ENCODE measurements at regions not wholly inside any gene's neighbourhood (a gene's known extent, or its start where the extent isn't known, plus 50 kb on each side); places are given as distances from the start of the nearest gene placed in this dataset.
"Not testable (repeated sequence)": the region's sequence is repeated elsewhere in the genome, so short reads cannot be mapped to it uniquely, and the experiment has no call there.

DNA sequence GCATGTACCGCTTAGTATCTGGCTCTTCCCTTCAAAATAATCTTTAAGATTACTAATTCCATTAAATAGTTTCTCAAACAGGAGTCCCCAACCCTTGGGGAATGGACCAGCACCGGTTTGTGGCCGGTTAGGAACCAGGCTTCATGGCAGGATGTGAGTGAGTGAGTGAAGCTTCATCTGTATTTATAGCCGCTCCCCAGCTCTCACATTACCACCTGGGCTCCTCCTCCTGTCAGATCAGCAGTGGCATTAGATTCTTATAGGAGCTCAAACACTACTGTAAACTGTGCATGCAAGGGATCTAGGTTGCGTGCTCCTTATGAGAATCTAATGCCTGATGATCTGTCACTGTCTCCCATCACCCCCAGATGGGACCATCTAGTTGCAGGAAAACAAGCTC lies 332.6 kb upstream of the ZNF608 start:
- DNase-seq; H3K27me3 Mint-ChIP-seq; H3K36me3 Mint-ChIP-seq; H3K27ac ChIP-seq (ENCODE audit: low read length); H3K27ac Mint-ChIP-seq; H3K27me3 ChIP-seq (replicated peaks in 1 of 2; ENCODE audit: control insufficient read depth in 2 of 2, extremely low read depth in 1 of 2, insufficient read depth in 2 of 2, low read length in 1 of 2); H3K9me3 ChIP-seq; POLR2A ChIA-PET; H3K4me3 ChIP-seq (ENCODE audit: control insufficient read depth in 1 of 2, extremely low read depth in 1 of 2, low read length in 1 of 2); H3K36me3 ChIP-seq (ENCODE audit: control insufficient read depth in 2 of 2, extremely low read depth in 1 of 2, insufficient read depth in 1 of 2, low read length in 1 of 2); H3K4me1 ChIP-seq (ENCODE audit: control insufficient read depth in 1 of 2, extremely low read depth in 1 of 2, insufficient read depth in 2 of 2, low read length in 2 of 2); H3K4me3 Mint-ChIP-seq; H3K4me1 Mint-ChIP-seq; ATAC-seq (replicated peaks in 1 of 4): not testable (repeated sequence)
- CTCF ChIA-PET = interaction anchor here in 1 of 2 donors (0.6 kb wide), 1 partner anchor 39 kb away, joined by 3 read pairs; no protein-coding TSS in a partner anchor
- H3K9me3 Mint-ChIP-seq = peaks cover 0 to 11% (median 2%) of the 10 kb centered on the region in 3 donors
- WGBS (ENCODE audit: insufficient coverage) = no CpG with 5 or more reads among the region's 5 CpGs

DNA sequence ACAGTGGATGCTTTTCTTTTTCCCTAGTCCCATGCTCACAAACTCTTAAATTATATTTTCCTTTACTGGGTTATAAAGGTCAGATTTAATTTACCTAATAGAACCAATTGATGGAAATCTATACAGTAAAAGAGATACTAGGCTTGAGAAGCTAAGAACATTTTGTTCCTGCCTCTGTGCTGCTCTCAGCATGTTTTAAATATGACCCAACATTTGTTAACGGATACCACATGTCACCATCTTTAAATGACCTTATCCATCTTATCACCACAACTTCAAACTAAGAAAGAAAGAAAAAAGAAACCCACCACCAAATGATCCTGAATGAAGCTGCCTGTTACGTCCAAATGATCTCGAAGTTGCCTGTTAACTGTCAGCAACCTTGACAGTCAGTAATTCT lies 334.7 kb upstream of the ZNF608 start:
- Mint-ChIP-seq H3K9me3 (peaks cover 0 to 8% (median 4%) of the 10 kb centered on the region in 3 donors), H3K4me3 (no peak overlapping the region), H3K27me3 (no peaks in the 10 kb centered on the region), H3K4me1 (no peaks in the 10 kb centered on the region), H3K27ac (no peak overlapping the region), H3K36me3 (no peaks in the 10 kb centered on the region)
- no peak overlapping the region for H3K4me3 ChIP-seq (ENCODE audit: control insufficient read depth in 1 of 2, extremely low read depth in 1 of 2, low read length in 1 of 2)
- no peak overlapping the region for H3K27ac ChIP-seq (ENCODE audit: low read length)
- WGBS (ENCODE audit: insufficient coverage) = 57% methylated on average over 1 of the region's 3 CpGs
- ATAC-seq (replicated peaks in 1 of 4) = no peak
- no peaks in the 10 kb centered on the region for H3K36me3 ChIP-seq (ENCODE audit: control insufficient read depth in 2 of 2, extremely low read depth in 1 of 2, insufficient read depth in 1 of 2, low read length in 1 of 2)
- ChIA-PET CTCF (no interaction called here), POLR2A (no interaction called here)
- DNase-seq = no peak
- H3K27me3 ChIP-seq (replicated peaks in 1 of 2; ENCODE audit: control insufficient read depth in 2 of 2, extremely low read depth in 1 of 2, insufficient read depth in 2 of 2, low read length in 1 of 2) = no peaks in the 10 kb centered on the region
- H3K9me3 ChIP-seq = no peaks in the 10 kb centered on the region
- no peaks in the 10 kb centered on the region for H3K4me1 ChIP-seq (ENCODE audit: control insufficient read depth in 1 of 2, extremely low read depth in 1 of 2, insufficient read depth in 2 of 2, low read length in 2 of 2)

DNA sequence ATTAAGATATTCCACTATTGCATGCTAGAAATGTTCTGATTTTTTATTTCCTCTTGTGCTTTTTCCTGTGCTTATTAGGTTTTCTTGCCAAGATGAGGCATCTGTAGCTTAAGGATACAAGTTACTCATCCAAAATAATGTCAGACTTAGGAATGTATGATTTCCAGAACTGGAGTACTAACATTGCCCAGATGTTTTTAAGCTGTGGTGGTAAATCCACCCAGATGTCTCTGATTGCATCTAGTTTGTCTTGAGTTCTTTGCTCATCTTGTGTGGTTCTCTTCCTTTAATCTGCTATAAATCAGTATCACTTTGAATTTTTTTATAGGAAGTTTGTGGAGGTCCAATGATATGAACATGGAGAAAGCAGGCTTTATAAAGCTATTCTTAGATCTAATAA lies 337.5 kb upstream of the ZNF608 start:
- H3K27me3 Mint-ChIP-seq = no peaks in the 10 kb centered on the region
- H3K4me3 ChIP-seq (ENCODE audit: control insufficient read depth in 1 of 2, extremely low read depth in 1 of 2, low read length in 1 of 2) = no peak overlapping the region
- H3K27ac Mint-ChIP-seq = no peak overlapping the region
- peaks cover 4 to 9% (median 8%) of the 10 kb centered on the region in 3 donors for H3K9me3 Mint-ChIP-seq
- H3K36me3 ChIP-seq (ENCODE audit: control insufficient read depth in 2 of 2, extremely low read depth in 1 of 2, insufficient read depth in 1 of 2, low read length in 1 of 2) = no peaks in the 10 kb centered on the region
- no peaks in the 10 kb centered on the region for H3K9me3 ChIP-seq
- ATAC-seq (replicated peaks in 1 of 4) (no peak), DNase-seq (no peak)
- no peak overlapping the region for H3K27ac ChIP-seq (ENCODE audit: low read length)
- H3K4me1 Mint-ChIP-seq = no peaks in the 10 kb centered on the region
- CTCF ChIA-PET = no interaction called here
- no peaks in the 10 kb centered on the region for H3K27me3 ChIP-seq (replicated peaks in 1 of 2; ENCODE audit: control insufficient read depth in 2 of 2, extremely low read depth in 1 of 2, insufficient read depth in 2 of 2, low read length in 1 of 2)
- POLR2A ChIA-PET = no interaction called here
- no peaks in the 10 kb centered on the region for H3K4me1 ChIP-seq (ENCODE audit: control insufficient read depth in 1 of 2, extremely low read depth in 1 of 2, insufficient read depth in 2 of 2, low read length in 2 of 2)
- no peak overlapping the region for H3K4me3 Mint-ChIP-seq
- no peaks in the 10 kb centered on the region for H3K36me3 Mint-ChIP-seq

DNA sequence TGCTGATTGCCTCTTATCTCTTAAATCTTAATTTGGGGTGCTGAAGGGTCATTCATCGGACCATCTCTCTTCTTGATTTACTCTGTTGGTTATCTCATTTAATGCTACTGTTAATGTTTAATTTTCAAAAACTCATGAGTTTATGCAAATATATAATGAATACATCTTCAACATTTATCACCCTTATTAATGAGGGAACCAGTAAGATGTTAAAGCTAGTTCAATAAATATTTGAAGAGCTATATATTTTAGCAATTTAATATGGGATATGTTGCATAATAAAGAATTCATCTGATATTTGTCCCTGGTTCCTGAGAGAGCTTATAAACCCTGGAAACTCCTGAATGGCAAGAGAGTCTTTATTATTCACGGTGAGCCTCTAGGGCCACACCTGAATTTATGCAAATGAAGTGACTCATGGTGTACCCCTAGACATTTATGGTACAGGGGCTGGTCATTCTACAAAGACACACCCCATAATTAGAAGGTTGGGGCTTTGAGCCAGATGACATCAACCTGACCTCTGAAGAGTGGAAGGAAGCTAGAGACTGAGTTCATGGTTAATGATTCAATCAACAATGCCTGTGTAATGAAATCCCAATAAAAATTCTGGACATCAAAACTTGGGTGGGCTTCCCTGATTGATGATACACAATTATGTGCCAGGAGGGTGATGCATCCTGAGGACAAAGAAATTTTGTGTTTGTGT lies 339.5 kb upstream of the ZNF608 start:
- Mint-ChIP-seq H3K27ac (no peak overlapping the region), H3K4me3 (no peak overlapping the region), H3K27me3 (no peaks in the 10 kb centered on the region), H3K4me1 (no peaks in the 10 kb centered on the region), H3K9me3 (peaks cover 4 to 17% (median 10%) of the 10 kb centered on the region in 3 donors), H3K36me3 (no peaks in the 10 kb centered on the region)
- no peak overlapping the region for H3K4me3 ChIP-seq (ENCODE audit: control insufficient read depth in 1 of 2, extremely low read depth in 1 of 2, low read length in 1 of 2)
- DNase-seq (no peak), ATAC-seq (replicated peaks in 1 of 4) (no peak)
- WGBS (ENCODE audit: insufficient coverage) = no CpG with 5 or more reads among the region's 2 CpGs
- ChIA-PET POLR2A (interaction anchor here in 1 of 2 donors (0.6 kb wide), 1 partner anchor 377 kb away, joined by 8 read pairs; no protein-coding TSS in a partner anchor), CTCF (no interaction called here)
- no peaks in the 10 kb centered on the region for H3K9me3 ChIP-seq
- H3K36me3 ChIP-seq (ENCODE audit: control insufficient read depth in 2 of 2, extremely low read depth in 1 of 2, insufficient read depth in 1 of 2, low read length in 1 of 2) = no peaks in the 10 kb centered on the region
- H3K27me3 ChIP-seq (replicated peaks in 1 of 2; ENCODE audit: control insufficient read depth in 2 of 2, extremely low read depth in 1 of 2, insufficient read depth in 2 of 2, low read length in 1 of 2) = no peaks in the 10 kb centered on the region
- H3K27ac ChIP-seq (ENCODE audit: low read length) = no peak overlapping the region
- no peaks in the 10 kb centered on the region for H3K4me1 ChIP-seq (ENCODE audit: control insufficient read depth in 1 of 2, extremely low read depth in 1 of 2, insufficient read depth in 2 of 2, low read length in 2 of 2)

DNA sequence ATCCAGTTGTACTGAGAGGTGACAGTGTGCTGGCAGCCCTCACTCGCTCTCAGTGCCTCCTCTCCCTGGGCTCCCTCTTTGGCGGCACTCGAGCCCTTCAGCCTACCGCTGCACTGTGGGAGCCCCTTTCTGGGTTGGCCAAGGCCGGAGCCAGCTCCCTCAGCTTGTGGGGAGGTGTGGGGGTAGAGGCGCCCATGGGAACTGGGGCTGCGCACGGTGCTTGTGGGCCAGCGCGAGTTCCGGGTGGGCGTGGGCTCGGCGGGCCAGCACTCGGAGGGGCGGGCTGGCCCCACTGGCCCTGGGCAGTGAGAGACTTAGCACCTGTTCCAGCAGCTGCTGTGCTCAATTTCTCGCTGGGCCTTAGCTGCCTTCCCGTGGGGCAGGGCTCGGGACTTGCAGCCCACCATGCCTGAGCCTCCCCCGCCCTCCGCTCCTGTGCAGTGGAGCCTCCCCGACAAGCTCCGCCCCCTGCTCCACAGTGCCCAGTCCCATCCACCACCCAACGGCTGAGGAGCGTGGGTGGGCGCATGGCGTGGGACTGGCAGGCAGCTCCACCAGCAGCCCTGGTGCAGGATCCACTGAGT lies 342.2 kb upstream of the ZNF608 start:
- H3K4me3 ChIP-seq (ENCODE audit: control insufficient read depth in 1 of 2, extremely low read depth in 1 of 2, low read length in 1 of 2) = no peak overlapping the region
- ChIA-PET POLR2A (no interaction called here), CTCF (no interaction called here)
- ATAC-seq (replicated peaks in 1 of 4) (no peak), DNase-seq (no peak)
- H3K27me3 Mint-ChIP-seq = no peaks in the 10 kb centered on the region
- no peak overlapping the region for H3K27ac Mint-ChIP-seq
- H3K4me1 ChIP-seq (ENCODE audit: control insufficient read depth in 1 of 2, extremely low read depth in 1 of 2, insufficient read depth in 2 of 2, low read length in 2 of 2) = no peaks in the 10 kb centered on the region
- peaks cover 9 to 16% (median 10%) of the 10 kb centered on the region in 3 donors for H3K9me3 Mint-ChIP-seq
- WGBS (ENCODE audit: insufficient coverage) = 93% methylated on average over 20 of the region's 27 CpGs
- no peaks in the 10 kb centered on the region for H3K36me3 ChIP-seq (ENCODE audit: control insufficient read depth in 2 of 2, extremely low read depth in 1 of 2, insufficient read depth in 1 of 2, low read length in 1 of 2)
- no peaks in the 10 kb centered on the region for H3K4me1 Mint-ChIP-seq
- no peak overlapping the region for H3K27ac ChIP-seq (ENCODE audit: low read length)
- H3K36me3 Mint-ChIP-seq = no peaks in the 10 kb centered on the region
- no peaks in the 10 kb centered on the region for H3K27me3 ChIP-seq (replicated peaks in 1 of 2; ENCODE audit: control insufficient read depth in 2 of 2, extremely low read depth in 1 of 2, insufficient read depth in 2 of 2, low read length in 1 of 2)
- H3K4me3 Mint-ChIP-seq = no peak overlapping the region
- H3K9me3 ChIP-seq = no peaks in the 10 kb centered on the region

DNA sequence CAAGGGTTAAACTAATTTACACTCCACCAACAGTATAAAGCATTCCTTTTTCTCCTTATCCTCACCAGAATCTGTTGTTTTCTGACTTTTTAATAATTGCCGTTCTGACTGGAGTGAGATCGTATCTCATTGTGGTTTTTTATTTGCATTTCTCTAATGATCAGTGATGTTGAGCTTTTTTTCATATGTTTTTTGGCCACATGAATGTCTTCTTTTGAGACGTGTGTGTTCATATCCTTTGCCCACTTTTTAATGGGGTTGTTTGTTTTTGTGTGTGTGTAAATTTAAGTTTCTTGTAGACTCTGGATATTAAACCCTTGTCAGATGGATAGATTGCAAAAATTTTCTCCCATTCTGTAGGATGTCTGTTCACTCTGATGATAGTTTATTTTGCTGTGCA lies 345.7 kb upstream of the ZNF608 start:
- H3K4me1 Mint-ChIP-seq; H3K36me3 Mint-ChIP-seq; DNase-seq; H3K27ac Mint-ChIP-seq; POLR2A ChIA-PET; H3K27me3 ChIP-seq (replicated peaks in 1 of 2; ENCODE audit: control insufficient read depth in 2 of 2, extremely low read depth in 1 of 2, insufficient read depth in 2 of 2, low read length in 1 of 2); ATAC-seq (replicated peaks in 1 of 4); H3K4me3 Mint-ChIP-seq; H3K4me3 ChIP-seq (ENCODE audit: control insufficient read depth in 1 of 2, extremely low read depth in 1 of 2, low read length in 1 of 2); H3K36me3 ChIP-seq (ENCODE audit: control insufficient read depth in 2 of 2, extremely low read depth in 1 of 2, insufficient read depth in 1 of 2, low read length in 1 of 2); H3K27me3 Mint-ChIP-seq; H3K9me3 ChIP-seq; H3K4me1 ChIP-seq (ENCODE audit: control insufficient read depth in 1 of 2, extremely low read depth in 1 of 2, insufficient read depth in 2 of 2, low read length in 2 of 2); CTCF ChIA-PET; H3K27ac ChIP-seq (ENCODE audit: low read length): not testable (repeated sequence)
- WGBS (ENCODE audit: insufficient coverage) = 83% methylated on average over 1 of the region's 3 CpGs
- H3K9me3 Mint-ChIP-seq = peaks cover 7 to 25% (median 11%) of the 10 kb centered on the region in 3 donors

Data from T-cell (primary cell).